A549 (cell line): ENCODE measurements at regions not wholly inside any gene's neighbourhood (a gene's known extent, or its start where the extent isn't known, plus 50 kb on each side); places are given as distances from the start of the nearest gene placed in this dataset.

Source experiments
- ATAC-seq, 2 experiments: fragments of 200-7000 bp in 1 of 2; fragments of >200 bp in 1 of 2; cut with Nextera tagmentation in 1 of 2; cut with Tn5 transposase in 1 of 2; 3 replicates each; pipeline versions ENCODE4 v1.8.0 to v1.9.1; 2018 to 2020; ENCODE audit warnings: mild to moderate bottlenecking in 1 of 2, moderate library complexity in 1 of 2
- CTCF ChIA-PET: fragments of 300-600 bp; sonication (Branson Sonifier 250); formaldehyde crosslinking; extraction: SDS; loops from one replicate; lab custom pipeline; 2021; ENCODE audit warnings: antibody characterized with exemption, inconsistent platforms; lab: Yijun Ruan, JAX
- POLR2A ChIA-PET: fragments of 350-600 bp; formaldehyde crosslinking; extraction: SDS; loops from one replicate; lab custom pipeline; 2021; ENCODE audit warnings: antibody characterized with exemption, inconsistent platforms; lab: Yijun Ruan, JAX
- DNase-seq, 2 experiments: peaks; one replicate each; pipeline versions ENCODE4 v3.0.0 to v3.0.0-alpha.2; 2011 to 2016; ENCODE audit warnings: low read depth in 1 of 2, low spot score in 1 of 2
- FAIRE-seq: peaks from 2 replicates; lab custom pipeline; 2011; peaks lifted over from hg19 to GRCh38; lab: Jason Lieb, UNC
- H3K27ac ChIP-seq, 2 experiments: fragments of >200 bp; sonication (Bioruptor Twin); formaldehyde crosslinking; 3 replicates each; pipeline ENCODE4 v1.5.1; 2016 to 2017
- H3K4me1 ChIP-seq: fragments of >200 bp; sonication (Bioruptor Twin); formaldehyde crosslinking; 3 replicates; pipeline ENCODE4 v1.6.1; 2016
- H3K4me2 ChIP-seq: fragments of >200 bp; sonication (Bioruptor Twin); formaldehyde crosslinking; 3 replicates; pipeline ENCODE4 v1.6.1; 2016
- H3K4me3 ChIP-seq: fragments of >200 bp; sonication (Bioruptor Twin); formaldehyde crosslinking; 3 replicates; pipeline ENCODE4 v1.5.1; 2016
- H3K9me3 ChIP-seq: fragments of >200 bp; sonication (Bioruptor Twin); formaldehyde crosslinking; 3 replicates; pipeline ENCODE4 v1.6.1; 2016
- ATOH8 ChIP-seq: fragments of 250-450 bp; sonication (Bioruptor Pico); IDR thresholded peaks from 2 replicates; pipeline ENCODE4 v1.5.0; 2020; ENCODE audit warnings: low read depth, mild to moderate bottlenecking, moderate library complexity
- BHLHE40 ChIP-seq: IDR thresholded peaks from 2 replicates; pipeline ENCODE4 v1.6.1; 2012; ENCODE audit warnings: low read depth, low read length, inconsistent platforms
- CBX8 ChIP-seq: fragments of 200-600 bp; sonication (generic); IDR thresholded peaks from 2 replicates; pipeline ENCODE4 v1.6.1; 2016
- CHD4 ChIP-seq: fragments of 200-600 bp; sonication (generic); IDR thresholded peaks from 2 replicates; pipeline ENCODE4 v1.6.1; 2016; ENCODE audit warnings: antibody characterized with exemption, mild to moderate bottlenecking, borderline replicate concordance
- CTCF ChIP-seq: fragments of >200 bp; sonication (Bioruptor Twin); formaldehyde crosslinking; IDR thresholded peaks from 3 replicates; pipeline ENCODE4 v1.5.1; 2016
- EHF ChIP-seq: fragments of 250-450 bp; sonication (Bioruptor Pico); IDR thresholded peaks from 2 replicates; pipeline ENCODE4 v1.5.0; 2020; ENCODE audit warnings: mild to moderate bottlenecking
- EHMT2 ChIP-seq: fragments of 200-600 bp; sonication (generic); IDR thresholded peaks from 2 replicates; pipeline ENCODE4 v1.6.1; 2016; ENCODE audit warnings: antibody characterized with exemption, low read depth, mild to moderate bottlenecking, moderate library complexity
- EP300 ChIP-seq, 2 experiments: fragments of >200 bp; sonication (Bioruptor Twin); formaldehyde crosslinking; IDR thresholded peaks; 2 replicates in 1 of 2; 3 replicates in 1 of 2; pipeline ENCODE4 v1.6.1; 2016 to 2017
- ESRRA ChIP-seq: fragments of 150-350 bp; IDR thresholded peaks from 2 replicates; pipeline ENCODE4 v1.6.1; 2014; ENCODE audit warnings: mild to moderate bottlenecking, low read length, borderline replicate concordance
- GATA3 ChIP-seq: IDR thresholded peaks from 2 replicates; pipeline ENCODE4 v1.6.1; 2012; ENCODE audit warnings: borderline replicate concordance
- HES2 ChIP-seq: fragments of >200 bp; sonication (Bioruptor Twin); formaldehyde crosslinking; IDR thresholded peaks from 2 replicates; pipeline ENCODE4 v1.6.1; 2016
- HEYL ChIP-seq: fragments of 250-450 bp; sonication (Bioruptor Pico); IDR thresholded peaks from 2 replicates; pipeline ENCODE4 v1.8.0; 2021; ENCODE audit warnings: mild to moderate bottlenecking, moderate library complexity
- HOXA7 ChIP-seq: fragments of 250-450 bp; sonication (Bioruptor Pico); IDR thresholded peaks from 2 replicates; pipeline ENCODE4 v1.5.0; 2020; ENCODE audit warnings: mild to moderate bottlenecking, moderate library complexity
- HOXB13 ChIP-seq: fragments of 250-450 bp; sonication (Bioruptor Pico); IDR thresholded peaks from 2 replicates; pipeline ENCODE4 v1.5.0; 2020; ENCODE audit warnings: low read depth, mild to moderate bottlenecking, moderate library complexity
- KDM1A ChIP-seq: fragments of 200-600 bp; sonication (generic); IDR thresholded peaks from 2 replicates; pipeline ENCODE4 v1.6.1; 2016; ENCODE audit warnings: low read depth, mild to moderate bottlenecking
- KDM5A ChIP-seq: fragments of 200-600 bp; sonication (generic); IDR thresholded peaks from 2 replicates; pipeline ENCODE4 v1.6.1; 2016; ENCODE audit warnings: antibody characterized with exemption, mild to moderate bottlenecking
- MYC ChIP-seq: IDR thresholded peaks from 2 replicates; pipeline ENCODE4 v1.6.1; 2012; ENCODE audit warnings: mild to moderate bottlenecking, inconsistent platforms, low read length, improper control_type of control experiment, borderline replicate concordance
- POLR2A ChIP-seq: IDR thresholded peaks from 2 replicates; pipeline ENCODE4 v1.6.1; 2012; ENCODE audit warnings: mild to moderate bottlenecking, low read length
- POLR2AphosphoS2 ChIP-seq: conservative IDR thresholded peaks from 2 replicates; pipeline ENCODE4 v1.6.1; 2012; ENCODE audit warnings: low read length, improper control_type of control experiment, inconsistent platforms
- RAD21 ChIP-seq, 2 experiments: fragments of >200 bp in 1 of 2; sonication (Bioruptor Twin) in 1 of 2; formaldehyde crosslinking in 1 of 2; IDR thresholded peaks in 1 of 2; conservative IDR thresholded peaks in 1 of 2; 2 replicates in 1 of 2; 3 replicates in 1 of 2; pipeline ENCODE4 v1.6.1; 2012 to 2018; ENCODE audit warnings: inconsistent platforms in 1 of 2
- RARB ChIP-seq: fragments of 250-450 bp; sonication (Bioruptor Pico); IDR thresholded peaks from 2 replicates; pipeline ENCODE4 v1.8.0; 2021; ENCODE audit warnings: mild to moderate bottlenecking, moderate library complexity
- RNF2 ChIP-seq: fragments of 200-600 bp; sonication (generic); IDR thresholded peaks from 2 replicates; pipeline ENCODE4 v1.6.1; 2016; ENCODE audit warnings: low read depth, mild to moderate bottlenecking, antibody characterized with exemption, moderate library complexity, borderline replicate concordance
- SMC3 ChIP-seq: fragments of >200 bp; sonication (Bioruptor Twin); formaldehyde crosslinking; IDR thresholded peaks from 3 replicates; pipeline ENCODE4 v1.6.1; 2018; ENCODE audit warnings: inconsistent platforms
- SREBF2 ChIP-seq: fragments of 450-650 bp; IDR thresholded peaks from 2 replicates; pipeline ENCODE4 v1.6.1; 2014; ENCODE audit warnings: mild to moderate bottlenecking, moderate library complexity
- TP53 ChIP-seq: fragments of 250-450 bp; sonication (Bioruptor Pico); IDR thresholded peaks from 2 replicates; pipeline ENCODE4 v1.5.0; 2021; ENCODE audit warnings: mild to moderate bottlenecking, moderate library complexity
- ZC3H11A ChIP-seq: fragments of 450-650 bp; IDR thresholded peaks from 2 replicates; pipeline ENCODE4 v1.6.1; 2014; ENCODE audit warnings: antibody characterized with exemption, mild to moderate bottlenecking
- WGBS: methylation state at CpG from one replicate; pipeline ENCODE4 v1.1.6; 2017; ENCODE audit errors: missing lambda C conversion rate; 5-methylcytosine and 5-hydroxymethylcytosine counted together
- TF ChIP-seq, protein P1 (sequence below): fragments of >200 bp; sonication (Bioruptor Twin); formaldehyde crosslinking; IDR thresholded peaks from 3 replicates; pipeline ENCODE4 v1.6.1; 2016
- TF ChIP-seq, protein P2 (sequence below): fragments of 150-350 bp; IDR thresholded peaks from 2 replicates; pipeline ENCODE4 v1.6.1; 2014; ENCODE audit warnings: low read depth, mild to moderate bottlenecking, low read length
- TF ChIP-seq, protein P3 (sequence below): IDR thresholded peaks from 2 replicates; pipeline ENCODE4 v1.6.1; 2012; ENCODE audit warnings: low read depth, borderline replicate concordance
- TF ChIP-seq, protein P4 (sequence below): fragments of 450-650 bp; IDR thresholded peaks from 2 replicates; pipeline ENCODE4 v1.6.1; 2014; ENCODE audit warnings: antibody characterized with exemption

GRCh38 chr10:128916383-128916782 is 550.7 kb upstream of the MGMT start (continued):
- TF ChIP-seq, protein P1, sequence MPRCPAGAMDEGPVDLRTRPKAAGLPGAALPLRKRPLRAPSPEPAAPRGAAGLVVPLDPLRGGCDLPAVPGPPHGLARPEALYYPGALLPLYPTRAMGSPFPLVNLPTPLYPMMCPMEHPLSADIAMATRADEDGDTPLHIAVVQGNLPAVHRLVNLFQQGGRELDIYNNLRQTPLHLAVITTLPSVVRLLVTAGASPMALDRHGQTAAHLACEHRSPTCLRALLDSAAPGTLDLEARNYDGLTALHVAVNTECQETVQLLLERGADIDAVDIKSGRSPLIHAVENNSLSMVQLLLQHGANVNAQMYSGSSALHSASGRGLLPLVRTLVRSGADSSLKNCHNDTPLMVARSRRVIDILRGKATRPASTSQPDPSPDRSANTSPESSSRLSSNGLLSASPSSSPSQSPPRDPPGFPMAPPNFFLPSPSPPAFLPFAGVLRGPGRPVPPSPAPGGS: no peak
- TF ChIP-seq SREBF2 (no peak), RNF2 (no peak), HES2 (no peak)

DNA sequence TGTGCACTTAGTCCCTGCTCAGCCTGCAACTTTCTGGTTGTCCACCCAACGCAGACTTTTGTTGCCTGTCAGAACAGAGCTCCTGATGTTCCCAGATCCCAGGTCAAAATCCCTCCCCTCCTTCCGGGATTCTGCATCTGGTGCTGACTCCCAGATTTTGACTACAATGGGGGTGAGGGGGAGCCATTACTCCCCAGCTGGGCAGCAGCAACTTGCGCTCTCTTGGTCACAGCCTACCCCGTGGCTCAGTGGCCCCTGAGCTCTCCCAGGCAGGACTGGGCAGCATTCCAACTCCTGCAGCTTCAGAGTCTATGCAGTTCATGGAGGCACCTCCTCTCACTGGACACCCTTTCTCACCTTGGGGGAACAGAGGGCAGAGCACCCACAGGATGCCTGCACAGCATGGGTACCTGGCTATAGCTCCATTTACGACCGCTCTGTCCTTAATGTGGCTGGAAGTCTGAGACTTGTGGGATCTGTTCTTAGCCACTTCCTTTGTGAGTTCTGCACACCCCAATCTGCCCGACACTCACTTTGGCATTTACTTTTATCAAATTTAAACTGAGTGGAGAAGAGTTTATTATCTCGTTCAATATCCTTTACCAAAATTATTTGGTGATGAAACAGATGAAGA is 545.5 kb upstream of the MGMT start:
- 0 out of 3 replicates have a peak, but pooled peaks cover 4% of the 10 kb centered on the region for H3K9me3 ChIP-seq
- FAIRE-seq (no peak), ATAC-seq (no peak), DNase-seq (no peak)
- H3K4me2 ChIP-seq: no peak overlapping the region
- ChIA-PET CTCF (interaction anchor here (0.9 kb wide), 1 partner anchor 32 kb away, joined by 3 read pairs; no protein-coding TSS in a partner anchor), POLR2A (no interaction called here)
- no peak overlapping the region for H3K27ac ChIP-seq
- H3K4me3 ChIP-seq: no peak overlapping the region
- TF ChIP-seq MYC (no peak), SREBF2 (no peak), HEYL (CRISPR knock-in tag) (no peak), POLR2AphosphoS2 (no peak), ATOH8 (CRISPR knock-in tag) (no peak), SMC3 (no peak), KDM1A (no peak), GATA3 (no peak), HOXB13 (CRISPR knock-in tag) (no peak), CBX8 (no peak), KDM5A (no peak), EP300 (IDR thresholded peaks at IDR 0.05) (no peak)
- TF ChIP-seq, protein P2, sequence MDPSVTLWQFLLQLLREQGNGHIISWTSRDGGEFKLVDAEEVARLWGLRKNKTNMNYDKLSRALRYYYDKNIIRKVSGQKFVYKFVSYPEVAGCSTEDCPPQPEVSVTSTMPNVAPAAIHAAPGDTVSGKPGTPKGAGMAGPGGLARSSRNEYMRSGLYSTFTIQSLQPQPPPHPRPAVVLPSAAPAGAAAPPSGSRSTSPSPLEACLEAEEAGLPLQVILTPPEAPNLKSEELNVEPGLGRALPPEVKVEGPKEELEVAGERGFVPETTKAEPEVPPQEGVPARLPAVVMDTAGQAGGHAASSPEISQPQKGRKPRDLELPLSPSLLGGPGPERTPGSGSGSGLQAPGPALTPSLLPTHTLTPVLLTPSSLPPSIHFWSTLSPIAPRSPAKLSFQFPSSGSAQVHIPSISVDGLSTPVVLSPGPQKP: no peak
- TF ChIP-seq, protein P3, sequence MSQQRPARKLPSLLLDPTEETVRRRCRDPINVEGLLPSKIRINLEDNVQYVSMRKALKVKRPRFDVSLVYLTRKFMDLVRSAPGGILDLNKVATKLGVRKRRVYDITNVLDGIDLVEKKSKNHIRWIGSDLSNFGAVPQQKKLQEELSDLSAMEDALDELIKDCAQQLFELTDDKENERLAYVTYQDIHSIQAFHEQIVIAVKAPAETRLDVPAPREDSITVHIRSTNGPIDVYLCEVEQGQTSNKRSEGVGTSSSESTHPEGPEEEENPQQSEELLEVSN: no peak
- H3K4me1 ChIP-seq: no peaks in the 10 kb centered on the region
- 21% methylated on average over 5 of the region's 8 CpGs for WGBS

- no peak overlapping the region for H3K4me3 ChIP-seq
- POLR2A ChIA-PET: no interaction called here
- H3K4me1 ChIP-seq: no peaks in the 10 kb centered on the region
- WGBS: 0% methylated on average over 1 of the region's 2 CpGs
- TF ChIP-seq TP53 (CRISPR knock-in tag) (no peak), RARB (CRISPR knock-in tag) (no peak), EHMT2 (no peak), RAD21 (conservative IDR thresholded peaks at IDR 0.05 in 1 of 2, IDR thresholded peaks at IDR 0.05 in 1 of 2) (no peak), POLR2A (no peak), MYC (no peak), HOXA7 (no peak), ZC3H11A (no peak), BHLHE40 (no peak), EHF (CRISPR knock-in tag) (no peak), CHD4 (no peak), ESRRA (no peak), KDM5A (no peak), CTCF (no peak)
- TF ChIP-seq, protein P4, sequence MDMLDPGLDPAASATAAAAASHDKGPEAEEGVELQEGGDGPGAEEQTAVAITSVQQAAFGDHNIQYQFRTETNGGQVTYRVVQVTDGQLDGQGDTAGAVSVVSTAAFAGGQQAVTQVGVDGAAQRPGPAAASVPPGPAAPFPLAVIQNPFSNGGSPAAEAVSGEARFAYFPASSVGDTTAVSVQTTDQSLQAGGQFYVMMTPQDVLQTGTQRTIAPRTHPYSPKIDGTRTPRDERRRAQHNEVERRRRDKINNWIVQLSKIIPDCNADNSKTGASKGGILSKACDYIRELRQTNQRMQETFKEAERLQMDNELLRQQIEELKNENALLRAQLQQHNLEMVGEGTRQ: no peak
- no peak for FAIRE-seq
- CTCF ChIA-PET: no interaction called here
- DNase-seq: no peak
- H3K9me3 ChIP-seq: 0 out of 3 replicates have a peak, but pooled peaks cover 4% of the 10 kb centered on the region
- no peak for ATAC-seq
- no peak overlapping the region for H3K27ac ChIP-seq
- no peak overlapping the region for H3K4me2 ChIP-seq
Observed at GRCh38 chr10:128922172-128922571, 544.9 kb upstream of the MGMT start.
